SU-DHL-6 (cell line): ENCODE measurements at regions not wholly inside any gene's neighbourhood (a gene's known extent, or its start where the extent isn't known, plus 50 kb on each side); places are given as distances from the start of the nearest gene placed in this dataset.

Experiments
- H2AFZ ChIP-seq: fragments of 200-600 bp; sonication (generic); 2 replicates; pipeline ENCODE4 v1.6.1; 2014; ENCODE audit warnings: low read depth, mild to moderate bottlenecking, moderate library complexity, mixed read lengths, antibody characterized with exemption, low read length; ENCODE audit not compliant: severe bottlenecking
- H3F3A ChIP-seq: fragments of 200-600 bp; shearing (Covaris generic); 2 replicates; pipeline ENCODE4 v1.6.0; 2016; ENCODE audit warnings: antibody characterized with exemption, mild to moderate bottlenecking; ENCODE audit not compliant: insufficient read depth
- H3K27ac ChIP-seq: fragments of 200-600 bp; sonication (generic); 2 replicates; pipeline ENCODE4 v1.5.1; 2016; ENCODE audit warnings: low read depth, mild to moderate bottlenecking, low read length, moderate library complexity, mixed read lengths
- H3K27me3 ChIP-seq: fragments of 200-600 bp; sonication (generic), shearing (Covaris generic); 2 replicates; pipeline ENCODE4 v1.6.0; 2014; ENCODE audit warnings: mild to moderate bottlenecking, low read length
- H3K36me3 ChIP-seq: fragments of 200-600 bp; sonication (generic); 2 replicates; pipeline ENCODE4 v1.6.1; 2014; ENCODE audit warnings: mild to moderate bottlenecking, low read length, mixed read lengths
- H3K4me2 ChIP-seq: fragments of 300-600, 200-600 bp; shearing (Covaris generic), sonication (generic); 2 replicates; pipeline ENCODE4 v1.6.0; 2014; ENCODE audit warnings: low read length, low read depth, mild to moderate bottlenecking; ENCODE audit not compliant: poor library complexity, severe bottlenecking
- H3K4me3 ChIP-seq: fragments of 200-600 bp; sonication (generic); 2 replicates; pipeline ENCODE4 v1.5.1; 2014; ENCODE audit warnings: antibody characterized with exemption, low read length, mild to moderate bottlenecking, mixed read lengths; ENCODE audit not compliant: insufficient read depth, poor library complexity, severe bottlenecking
- H3K79me2 ChIP-seq: fragments of 200-600 bp; sonication (generic); 2 replicates; pipeline ENCODE4 v1.6.1; 2014; ENCODE audit warnings: mild to moderate bottlenecking, low read length, moderate library complexity; ENCODE audit not compliant: insufficient read depth
- H3K9ac ChIP-seq: fragments of 200-600 bp; sonication (generic); 2 replicates; pipeline ENCODE4 v1.7.0; 2014; ENCODE audit warnings: mild to moderate bottlenecking, low read length
- H3K9me2 ChIP-seq: fragments of 200-600 bp; sonication (generic); replicated peaks from 2 replicates; pipeline ENCODE4 v1.6.1; 2014; ENCODE audit warnings: low read length; ENCODE audit not compliant: insufficient read depth
- H3K9me3 ChIP-seq: fragments of 200-600 bp; sonication (generic); 2 replicates; pipeline ENCODE4 v1.6.1; 2014; ENCODE audit warnings: low read length, mixed read lengths; ENCODE audit not compliant: insufficient read depth
- H4K20me1 ChIP-seq: fragments of 200-600 bp; sonication (generic); 2 replicates; pipeline ENCODE4 v1.6.1; 2014; ENCODE audit warnings: low read depth, mild to moderate bottlenecking, antibody characterized with exemption, low read length, moderate library complexity, mixed read lengths
- EZH2phosphoT487 ChIP-seq: fragments of 200-600 bp; sonication (generic), shearing (Covaris generic); conservative IDR thresholded peaks from 2 replicates; pipeline ENCODE4 v1.6.1; 2018; ENCODE audit warnings: mild to moderate bottlenecking, antibody characterized with exemption, low read length, moderate library complexity, mixed read lengths
- TF ChIP-seq, protein P1 (sequence below): fragments of 200-600 bp; sonication (generic); IDR thresholded peaks from one replicate; pipeline ENCODE4 v1.5.1; 2017; ENCODE audit warnings: antibody characterized with exemption, mild to moderate bottlenecking, low read length, moderate library complexity; ENCODE audit not compliant: insufficient read depth, poor library complexity, severe bottlenecking

DNA sequence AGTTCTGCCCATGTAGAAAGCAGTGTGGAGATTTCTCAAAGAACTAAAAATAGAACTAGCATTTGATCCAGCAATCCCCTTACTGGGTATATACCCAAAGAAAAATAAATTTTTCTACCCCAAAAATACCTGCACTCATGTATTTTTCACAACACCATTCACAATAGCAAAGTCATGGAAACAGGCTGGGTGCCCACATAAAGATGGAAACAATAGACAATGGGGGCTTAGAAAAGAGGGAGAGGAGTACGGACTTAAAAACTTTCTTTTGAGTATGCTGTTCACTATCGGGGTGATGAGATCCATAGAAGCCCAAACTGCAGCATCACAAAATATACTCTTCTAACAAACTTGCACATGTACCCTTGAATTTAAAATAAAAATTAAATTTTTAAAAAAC is 345.1 kb upstream of the CCDC54 start:
- Histone ChIP-seq H3K27me3 (no peaks in the 10 kb centered on the region), H3K27ac (no peak overlapping the region), H3K9me3 (no peaks in the 10 kb centered on the region), H3K79me2 (no peaks in the 10 kb centered on the region), H3K4me3 (no peak overlapping the region), H3K4me2 (no peak overlapping the region), H3F3A (no peaks in the 10 kb centered on the region), H3K9ac (no peak overlapping the region), H3K9me2 (no peaks in the 10 kb centered on the region), H3K36me3 (no peaks in the 10 kb centered on the region), H2AFZ (no peak overlapping the region), H4K20me1 (no peaks in the 10 kb centered on the region)
- TF ChIP-seq, protein P1, sequence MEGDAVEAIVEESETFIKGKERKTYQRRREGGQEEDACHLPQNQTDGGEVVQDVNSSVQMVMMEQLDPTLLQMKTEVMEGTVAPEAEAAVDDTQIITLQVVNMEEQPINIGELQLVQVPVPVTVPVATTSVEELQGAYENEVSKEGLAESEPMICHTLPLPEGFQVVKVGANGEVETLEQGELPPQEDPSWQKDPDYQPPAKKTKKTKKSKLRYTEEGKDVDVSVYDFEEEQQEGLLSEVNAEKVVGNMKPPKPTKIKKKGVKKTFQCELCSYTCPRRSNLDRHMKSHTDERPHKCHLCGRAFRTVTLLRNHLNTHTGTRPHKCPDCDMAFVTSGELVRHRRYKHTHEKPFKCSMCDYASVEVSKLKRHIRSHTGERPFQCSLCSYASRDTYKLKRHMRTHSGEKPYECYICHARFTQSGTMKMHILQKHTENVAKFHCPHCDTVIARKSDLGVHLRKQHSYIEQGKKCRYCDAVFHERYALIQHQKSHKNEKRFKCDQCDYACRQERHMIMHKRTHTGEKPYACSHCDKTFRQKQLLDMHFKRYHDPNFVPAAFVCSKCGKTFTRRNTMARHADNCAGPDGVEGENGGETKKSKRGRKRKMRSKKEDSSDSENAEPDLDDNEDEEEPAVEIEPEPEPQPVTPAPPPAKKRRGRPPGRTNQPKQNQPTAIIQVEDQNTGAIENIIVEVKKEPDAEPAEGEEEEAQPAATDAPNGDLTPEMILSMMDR, result no peak
- no peak for TF ChIP-seq EZH2phosphoT487

DNA sequence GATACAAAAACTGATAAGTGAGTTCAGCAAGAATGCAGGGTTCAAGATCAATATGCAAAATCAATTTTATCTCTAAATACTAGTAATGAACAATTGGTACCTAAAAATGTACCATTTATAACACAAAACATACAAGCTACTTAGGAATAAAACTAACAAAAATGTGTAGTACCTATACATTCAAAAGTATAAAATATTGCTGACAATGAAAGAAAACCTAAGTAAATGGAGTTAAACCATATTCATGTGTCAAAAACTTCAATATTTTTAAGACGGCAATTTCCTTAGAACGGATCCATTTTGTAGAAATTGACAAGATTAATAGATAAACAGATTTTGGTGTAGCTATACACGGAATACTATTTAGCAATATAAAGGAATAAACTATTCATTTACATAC is 343.1 kb upstream of the CCDC54 start:
- H3K9ac ChIP-seq, result no peak overlapping the region
- no peaks in the 10 kb centered on the region for H3K9me3 ChIP-seq
- H3K79me2 ChIP-seq, result no peaks in the 10 kb centered on the region
- H4K20me1 ChIP-seq, result no peaks in the 10 kb centered on the region
- H2AFZ ChIP-seq, result no peak overlapping the region
- H3F3A ChIP-seq, result no peaks in the 10 kb centered on the region
- no peak overlapping the region for H3K4me2 ChIP-seq
- no peaks in the 10 kb centered on the region for H3K36me3 ChIP-seq
- H3K27me3 ChIP-seq, result no peaks in the 10 kb centered on the region
- no peak overlapping the region for H3K27ac ChIP-seq
- H3K9me2 ChIP-seq, result no peaks in the 10 kb centered on the region
- H3K4me3 ChIP-seq, result no peak overlapping the region
- TF ChIP-seq, protein P1, result no peak
- TF ChIP-seq EZH2phosphoT487, result no peak

DNA sequence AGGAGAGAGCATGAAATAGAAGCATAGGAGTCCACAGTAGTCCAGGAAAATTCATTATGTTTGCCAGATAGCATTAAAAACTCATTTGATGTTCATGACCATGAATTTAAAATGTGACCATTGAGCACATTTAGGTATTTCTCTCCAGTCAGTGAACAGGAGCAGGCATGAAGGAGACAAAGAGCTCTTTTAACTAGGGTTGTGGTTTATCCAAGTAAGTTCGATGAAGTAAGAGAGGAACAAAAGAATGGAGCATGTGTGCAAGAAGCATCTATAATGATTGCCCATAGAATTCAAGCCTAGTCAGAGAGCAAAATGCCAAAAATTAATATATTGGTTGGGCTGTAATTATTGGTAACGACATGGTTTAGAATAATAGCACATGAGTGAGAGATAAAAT is 342.1 kb upstream of the CCDC54 start:
- H3K79me2 ChIP-seq, result no peaks in the 10 kb centered on the region
- no peaks in the 10 kb centered on the region for H3K9me2 ChIP-seq
- TF ChIP-seq, protein P1, result no peak
- no peak for TF ChIP-seq EZH2phosphoT487
- H3K9ac ChIP-seq, result no peak overlapping the region
- H3K27me3 ChIP-seq, result no peaks in the 10 kb centered on the region
- no peaks in the 10 kb centered on the region for H3K9me3 ChIP-seq
- H3K4me3 ChIP-seq, result no peak overlapping the region
- H3K36me3 ChIP-seq, result no peaks in the 10 kb centered on the region
- H3F3A ChIP-seq, result no peaks in the 10 kb centered on the region
- no peaks in the 10 kb centered on the region for H4K20me1 ChIP-seq
- H2AFZ ChIP-seq, result no peak overlapping the region
- no peak overlapping the region for H3K4me2 ChIP-seq
- no peak overlapping the region for H3K27ac ChIP-seq

DNA sequence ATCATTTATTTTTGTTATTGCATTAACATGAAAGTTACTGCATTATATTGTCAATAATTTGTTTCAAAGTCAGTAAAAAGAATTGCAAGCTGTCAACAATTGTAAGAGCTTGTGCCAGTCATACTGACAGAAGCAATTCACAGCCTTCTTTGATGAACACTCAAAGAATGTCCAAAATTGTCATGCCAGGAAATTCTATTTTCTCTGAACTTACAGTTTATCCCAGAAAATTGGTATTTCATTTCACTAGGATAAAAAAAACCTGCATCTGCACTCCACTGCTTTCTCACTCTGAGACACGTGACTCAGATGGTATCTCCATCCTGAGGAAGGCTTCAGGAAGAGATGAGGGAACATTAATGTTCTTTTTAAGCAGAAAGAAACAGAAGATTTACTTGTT is 332.6 kb upstream of the CCDC54 start:
- no peak overlapping the region for H3K4me3 ChIP-seq
- no peak overlapping the region for H3K27ac ChIP-seq
- TF ChIP-seq EZH2phosphoT487, result no peak
- TF ChIP-seq, protein P1, result no peak
- H3K36me3 ChIP-seq, result no peaks in the 10 kb centered on the region
- no peaks in the 10 kb centered on the region for H3K27me3 ChIP-seq
- H2AFZ ChIP-seq, result no peak overlapping the region
- no peaks in the 10 kb centered on the region for H3K9me2 ChIP-seq
- H4K20me1 ChIP-seq, result no peaks in the 10 kb centered on the region
- H3K9me3 ChIP-seq, result no peaks in the 10 kb centered on the region
- no peak overlapping the region for H3K4me2 ChIP-seq
- no peaks in the 10 kb centered on the region for H3F3A ChIP-seq
- no peaks in the 10 kb centered on the region for H3K79me2 ChIP-seq
- no peak overlapping the region for H3K9ac ChIP-seq
